Activated T-helper 1 cell treated with anti-CD3 and anti-CD28 coated beads, Interleukin-12 subunit alpha, Interleukin-12 subunit beta, Interleukin-2, Interleukin-4 antibody, amounts not matched to agents 30 ng/mL and 10 ng/mL and 1 ng/mL, durations not matched to agents 14 hours and 24 hours and 36 hours (primary cell): ENCODE measurements at regions not wholly inside any gene's neighbourhood (a gene's known extent, or its start where the extent isn't known, plus 50 kb on each side); places are given as distances from the start of the nearest gene placed in this dataset.
"Not testable (repeated sequence)": the region's sequence is repeated elsewhere in the genome, so short reads cannot be mapped to it uniquely, and the experiment has no call there.

Experiments
- DNase-seq: peaks from one replicate; pipeline ENCODE4 v3.0.0; 2021; ENCODE audit warnings: low spot score
- H3K27ac Mint-ChIP-seq: one replicate; pipeline ENCODE4 v1.8.0; 2021; ENCODE audit warnings: mild to moderate bottlenecking, mixed read lengths
- H3K27me3 Mint-ChIP-seq: one replicate; pipeline ENCODE4 v1.8.0; 2022; ENCODE audit warnings: mild to moderate bottlenecking, moderate library complexity, mixed read lengths; ENCODE audit not compliant: insufficient read depth
- H3K36me3 Mint-ChIP-seq: one replicate; pipeline ENCODE4 v1.8.0; 2021; ENCODE audit warnings: low read depth, mixed read lengths
- H3K4me1 Mint-ChIP-seq: one replicate; pipeline ENCODE4 v1.8.0; 2021; ENCODE audit warnings: low read depth, mixed read lengths
- H3K4me3 Mint-ChIP-seq: one replicate; pipeline ENCODE4 v1.8.0; 2021; ENCODE audit warnings: mild to moderate bottlenecking, moderate library complexity, mixed read lengths
- H3K9me3 Mint-ChIP-seq: one replicate; pipeline ENCODE4 v1.8.0; 2021; ENCODE audit warnings: mixed read lengths
- intact Hi-C: fragments of 100-400 bp; cut with micrococcal nuclease; formaldehyde crosslinking; loops from one replicate; pipeline ENCODE4 v1.15.1; 2024

- Mint-ChIP-seq H3K27me3 (no peaks in the 10 kb centered on the region), H3K27ac (no peak overlapping the region), H3K36me3 (peaks cover 16% of the 10 kb centered on the region), H3K9me3 (peaks cover 27% of the 10 kb centered on the region), H3K4me3 (no peak overlapping the region), H3K4me1 (peaks cover 22% of the 10 kb centered on the region)
- intact Hi-C loops = no loop called here
- no peak for DNase-seq
Measured at GRCh38 chr21:34006611-34007168, 66.7 kb upstream of the MRPS6 start.

GRCh38 chr21:34004974-34005373 is 68.4 kb upstream of the MRPS6 start:
- Mint-ChIP-seq H3K27ac (no peak overlapping the region), H3K36me3 (peaks cover 12% of the 10 kb centered on the region), H3K27me3 (no peaks in the 10 kb centered on the region), H3K9me3 (peaks cover 19% of the 10 kb centered on the region), H3K4me1 (peaks cover 28% of the 10 kb centered on the region), H3K4me3 (no peak overlapping the region)
- intact Hi-C loops = no loop called here
- no peak for DNase-seq

- no peak for DNase-seq
- Mint-ChIP-seq H3K27me3 (no peaks in the 10 kb centered on the region), H3K27ac (no peak overlapping the region), H3K36me3 (peaks cover 14% of the 10 kb centered on the region), H3K4me1 (peaks cover 31% of the 10 kb centered on the region), H3K9me3 (peaks cover 22% of the 10 kb centered on the region), H3K4me3 (no peak overlapping the region)
- intact Hi-C loops = no loop called here
Measured at GRCh38 chr21:34004013-34004938, 69.1 kb upstream of the MRPS6 start.

- no peaks in the 10 kb centered on the region for H3K27me3 Mint-ChIP-seq
- peaks cover 31% of the 10 kb centered on the region for H3K4me1 Mint-ChIP-seq
- no peak overlapping the region for H3K27ac Mint-ChIP-seq
- H3K4me3 Mint-ChIP-seq = no peak overlapping the region
- intact Hi-C loops = no loop called here
- H3K36me3 Mint-ChIP-seq = peaks cover 11% of the 10 kb centered on the region
- no peak for DNase-seq
- peaks cover 19% of the 10 kb centered on the region for H3K9me3 Mint-ChIP-seq
Measured at GRCh38 chr21:34003428-34003827, 70.0 kb upstream of the MRPS6 start.

GRCh38 chr21:34000375-34000774 is 73.0 kb upstream of the MRPS6 start:
- no peaks in the 10 kb centered on the region for H3K27me3 Mint-ChIP-seq

GRCh38 chr21:33998809-33999208 is 74.6 kb upstream of the MRPS6 start:
- Mint-ChIP-seq H3K27ac (peak overlapping the region; percentile 27), H3K9me3 (peaks cover 20% of the 10 kb centered on the region), H3K36me3 (peaks cover 11% of the 10 kb centered on the region), H3K27me3 (no peaks in the 10 kb centered on the region), H3K4me1 (peaks cover 43% of the 10 kb centered on the region), H3K4me3 (no peak overlapping the region)
- DNase-seq = no peak
- intact Hi-C loops = no loop called here

More at GRCh38 chr21:34000375-34000774, 73.0 kb upstream of the MRPS6 start:
- H3K4me3 Mint-ChIP-seq = no peak overlapping the region
- H3K4me1 Mint-ChIP-seq = peaks cover 43% of the 10 kb centered on the region
- DNase-seq = no peak
- no peak overlapping the region for H3K27ac Mint-ChIP-seq
- peaks cover 15% of the 10 kb centered on the region for H3K36me3 Mint-ChIP-seq
- H3K9me3 Mint-ChIP-seq = peaks cover 28% of the 10 kb centered on the region
- intact Hi-C loops = no loop called here

- DNase-seq = no peak
Measured at GRCh38 chr21:33998402-33998801, 75.0 kb upstream of the MRPS6 start.

GRCh38 chr21:33997436-33997835 is 75.9 kb upstream of the MRPS6 start:
- Mint-ChIP-seq H3K27ac (no peak overlapping the region), H3K9me3 (peaks cover 19% of the 10 kb centered on the region), H3K27me3 (no peaks in the 10 kb centered on the region), H3K4me3 (no peak overlapping the region), H3K4me1 (peaks cover 43% of the 10 kb centered on the region), H3K36me3 (peaks cover 12% of the 10 kb centered on the region)
- no peak for DNase-seq
- intact Hi-C loops = no loop called here

More at GRCh38 chr21:33998402-33998801, 75.0 kb upstream of the MRPS6 start:
- intact Hi-C loops = no loop called here
- Mint-ChIP-seq H3K36me3 (peaks cover 11% of the 10 kb centered on the region), H3K9me3 (peaks cover 18% of the 10 kb centered on the region), H3K27ac (no peak overlapping the region), H3K27me3 (no peaks in the 10 kb centered on the region), H3K4me3 (no peak overlapping the region), H3K4me1 (peaks cover 43% of the 10 kb centered on the region)

GRCh38 chr21:33994373-33994772 is 78.8 kb upstream of the ATP5PO start:
- H3K9me3 Mint-ChIP-seq = peaks cover 18% of the 10 kb centered on the region
- intact Hi-C loops = loop anchor here (5.0 kb wide), 1 partner anchor 272 kb away; no protein-coding TSS in a partner anchor
- H3K4me1 Mint-ChIP-seq = peaks cover 31% of the 10 kb centered on the region
- no peak overlapping the region for H3K27ac Mint-ChIP-seq
- no peak for DNase-seq
- H3K36me3 Mint-ChIP-seq = peaks cover 11% of the 10 kb centered on the region
- H3K4me3 Mint-ChIP-seq = no peak overlapping the region
- H3K27me3 Mint-ChIP-seq = no peaks in the 10 kb centered on the region

- peak overlapping the region; percentile 10 for H3K27ac Mint-ChIP-seq
- intact Hi-C loops = loop anchor here (5.0 kb wide), 1 partner anchor 271 kb away; no protein-coding TSS in a partner anchor
- DNase-seq = no peak
- peaks cover 11% of the 10 kb centered on the region for H3K36me3 Mint-ChIP-seq
- no peaks in the 10 kb centered on the region for H3K27me3 Mint-ChIP-seq
- peaks cover 23% of the 10 kb centered on the region for H3K4me1 Mint-ChIP-seq
- no peak overlapping the region for H3K4me3 Mint-ChIP-seq
- peaks cover 18% of the 10 kb centered on the region for H3K9me3 Mint-ChIP-seq
Measured at GRCh38 chr21:33993286-33994231, 78.0 kb upstream of the ATP5PO start.

- not testable (repeated sequence) for DNase-seq, H3K4me3 Mint-ChIP-seq, H3K27me3 Mint-ChIP-seq, H3K27ac Mint-ChIP-seq
- Mint-ChIP-seq H3K4me1 (peaks cover 13% of the 10 kb centered on the region), H3K9me3 (peaks cover 17% of the 10 kb centered on the region), H3K36me3 (peaks cover 11% of the 10 kb centered on the region)
- intact Hi-C loops = loop anchor here (5.0 kb wide), 1 partner anchor 270 kb away; no protein-coding TSS in a partner anchor
Measured at GRCh38 chr21:33992412-33992811, 76.8 kb upstream of the ATP5PO start.

GRCh38 chr21:33991133-33991532 is 75.5 kb upstream of the ATP5PO start:
- intact Hi-C loops = loop anchor here (5.0 kb wide), 1 partner anchor 269 kb away; no protein-coding TSS in a partner anchor

More at GRCh38 chr21:33991133-33991532, 75.5 kb upstream of the ATP5PO start:
- H3K9me3 Mint-ChIP-seq = peaks cover 5% of the 10 kb centered on the region
- no peak overlapping the region for H3K27ac Mint-ChIP-seq
- peaks cover 4% of the 10 kb centered on the region for H3K36me3 Mint-ChIP-seq
- no peak overlapping the region for H3K4me3 Mint-ChIP-seq
- H3K4me1 Mint-ChIP-seq = peaks cover under 1% of the 10 kb centered on the region
- no peak for DNase-seq
- no peaks in the 10 kb centered on the region for H3K27me3 Mint-ChIP-seq
